SU-DHL-6 (cell line): ENCODE measurements at regions not wholly inside any gene's neighbourhood (a gene's known extent, or its start where the extent isn't known, plus 50 kb on each side); places are given as distances from the start of the nearest gene placed in this dataset.

ENCODE experiments used
- H2AFZ ChIP-seq: fragments of 200-600 bp; sonication (generic); 2 replicates; pipeline ENCODE4 v1.6.1; 2014; ENCODE audit warnings: low read depth, mild to moderate bottlenecking, moderate library complexity, mixed read lengths, antibody characterized with exemption, low read length; ENCODE audit not compliant: severe bottlenecking
- H3F3A ChIP-seq: fragments of 200-600 bp; shearing (Covaris generic); 2 replicates; pipeline ENCODE4 v1.6.0; 2016; ENCODE audit warnings: antibody characterized with exemption, mild to moderate bottlenecking; ENCODE audit not compliant: insufficient read depth
- H3K27ac ChIP-seq: fragments of 200-600 bp; sonication (generic); 2 replicates; pipeline ENCODE4 v1.5.1; 2016; ENCODE audit warnings: low read depth, mild to moderate bottlenecking, low read length, moderate library complexity, mixed read lengths
- H3K27me3 ChIP-seq: fragments of 200-600 bp; sonication (generic), shearing (Covaris generic); 2 replicates; pipeline ENCODE4 v1.6.0; 2014; ENCODE audit warnings: mild to moderate bottlenecking, low read length
- H3K36me3 ChIP-seq: fragments of 200-600 bp; sonication (generic); 2 replicates; pipeline ENCODE4 v1.6.1; 2014; ENCODE audit warnings: mild to moderate bottlenecking, low read length, mixed read lengths
- H3K4me2 ChIP-seq: fragments of 300-600, 200-600 bp; shearing (Covaris generic), sonication (generic); 2 replicates; pipeline ENCODE4 v1.6.0; 2014; ENCODE audit warnings: low read length, low read depth, mild to moderate bottlenecking; ENCODE audit not compliant: poor library complexity, severe bottlenecking
- H3K4me3 ChIP-seq: fragments of 200-600 bp; sonication (generic); 2 replicates; pipeline ENCODE4 v1.5.1; 2014; ENCODE audit warnings: antibody characterized with exemption, low read length, mild to moderate bottlenecking, mixed read lengths; ENCODE audit not compliant: insufficient read depth, poor library complexity, severe bottlenecking
- H3K79me2 ChIP-seq: fragments of 200-600 bp; sonication (generic); 2 replicates; pipeline ENCODE4 v1.6.1; 2014; ENCODE audit warnings: mild to moderate bottlenecking, low read length, moderate library complexity; ENCODE audit not compliant: insufficient read depth
- H3K9ac ChIP-seq: fragments of 200-600 bp; sonication (generic); 2 replicates; pipeline ENCODE4 v1.7.0; 2014; ENCODE audit warnings: mild to moderate bottlenecking, low read length
- H3K9me2 ChIP-seq: fragments of 200-600 bp; sonication (generic); replicated peaks from 2 replicates; pipeline ENCODE4 v1.6.1; 2014; ENCODE audit warnings: low read length; ENCODE audit not compliant: insufficient read depth
- H3K9me3 ChIP-seq: fragments of 200-600 bp; sonication (generic); 2 replicates; pipeline ENCODE4 v1.6.1; 2014; ENCODE audit warnings: low read length, mixed read lengths; ENCODE audit not compliant: insufficient read depth
- H4K20me1 ChIP-seq: fragments of 200-600 bp; sonication (generic); 2 replicates; pipeline ENCODE4 v1.6.1; 2014; ENCODE audit warnings: low read depth, mild to moderate bottlenecking, antibody characterized with exemption, low read length, moderate library complexity, mixed read lengths
- EZH2phosphoT487 ChIP-seq: fragments of 200-600 bp; sonication (generic), shearing (Covaris generic); conservative IDR thresholded peaks from 2 replicates; pipeline ENCODE4 v1.6.1; 2018; ENCODE audit warnings: mild to moderate bottlenecking, antibody characterized with exemption, low read length, moderate library complexity, mixed read lengths
- TF ChIP-seq, protein P1 (sequence below): fragments of 200-600 bp; sonication (generic); IDR thresholded peaks from one replicate; pipeline ENCODE4 v1.5.1; 2017; ENCODE audit warnings: antibody characterized with exemption, mild to moderate bottlenecking, low read length, moderate library complexity; ENCODE audit not compliant: insufficient read depth, poor library complexity, severe bottlenecking

DNA sequence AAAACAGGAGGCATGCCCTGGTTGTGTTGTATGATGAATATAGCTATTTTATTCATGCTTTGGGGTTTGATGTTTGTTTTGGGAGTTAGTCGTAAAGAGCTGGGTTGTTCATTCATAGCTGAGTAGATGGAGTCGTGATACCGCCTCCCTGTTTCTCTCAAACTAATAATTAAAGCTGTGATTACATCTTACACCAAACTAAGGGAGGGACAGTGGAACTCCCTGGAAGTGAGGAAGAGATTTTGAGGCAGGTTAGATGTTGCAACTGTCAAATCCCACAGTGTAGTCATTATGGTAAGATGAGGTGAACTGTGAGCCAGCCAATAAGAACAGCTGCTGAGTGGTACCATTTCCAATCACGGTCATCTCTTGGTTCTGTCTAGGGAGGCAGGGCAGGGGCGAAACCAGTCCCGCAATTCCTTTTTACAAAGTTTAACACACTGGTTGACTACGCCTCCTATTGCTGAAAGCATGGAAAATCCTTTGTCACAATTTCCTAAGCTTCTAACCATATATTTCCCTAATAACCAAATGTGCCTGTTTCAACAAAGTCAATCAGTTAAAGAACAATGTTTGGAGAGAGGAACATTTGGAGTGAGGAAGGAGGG is 207.6 kb upstream of the SERP2 start:
- Histone ChIP-seq H3K9me2 (no peaks in the 10 kb centered on the region), H3K4me2 (no peak overlapping the region), H3K27ac (no peak overlapping the region), H3K27me3 (no peaks in the 10 kb centered on the region), H3K79me2 (no peaks in the 10 kb centered on the region), H2AFZ (no peak overlapping the region), H3K9ac (no peak overlapping the region), H3K36me3 (no peaks in the 10 kb centered on the region), H3K9me3 (no peaks in the 10 kb centered on the region), H3K4me3 (no peak overlapping the region), H4K20me1 (no peaks in the 10 kb centered on the region), H3F3A (no peaks in the 10 kb centered on the region)
- TF ChIP-seq, protein P1, sequence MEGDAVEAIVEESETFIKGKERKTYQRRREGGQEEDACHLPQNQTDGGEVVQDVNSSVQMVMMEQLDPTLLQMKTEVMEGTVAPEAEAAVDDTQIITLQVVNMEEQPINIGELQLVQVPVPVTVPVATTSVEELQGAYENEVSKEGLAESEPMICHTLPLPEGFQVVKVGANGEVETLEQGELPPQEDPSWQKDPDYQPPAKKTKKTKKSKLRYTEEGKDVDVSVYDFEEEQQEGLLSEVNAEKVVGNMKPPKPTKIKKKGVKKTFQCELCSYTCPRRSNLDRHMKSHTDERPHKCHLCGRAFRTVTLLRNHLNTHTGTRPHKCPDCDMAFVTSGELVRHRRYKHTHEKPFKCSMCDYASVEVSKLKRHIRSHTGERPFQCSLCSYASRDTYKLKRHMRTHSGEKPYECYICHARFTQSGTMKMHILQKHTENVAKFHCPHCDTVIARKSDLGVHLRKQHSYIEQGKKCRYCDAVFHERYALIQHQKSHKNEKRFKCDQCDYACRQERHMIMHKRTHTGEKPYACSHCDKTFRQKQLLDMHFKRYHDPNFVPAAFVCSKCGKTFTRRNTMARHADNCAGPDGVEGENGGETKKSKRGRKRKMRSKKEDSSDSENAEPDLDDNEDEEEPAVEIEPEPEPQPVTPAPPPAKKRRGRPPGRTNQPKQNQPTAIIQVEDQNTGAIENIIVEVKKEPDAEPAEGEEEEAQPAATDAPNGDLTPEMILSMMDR = no peak
- TF ChIP-seq EZH2phosphoT487 = no peak

DNA sequence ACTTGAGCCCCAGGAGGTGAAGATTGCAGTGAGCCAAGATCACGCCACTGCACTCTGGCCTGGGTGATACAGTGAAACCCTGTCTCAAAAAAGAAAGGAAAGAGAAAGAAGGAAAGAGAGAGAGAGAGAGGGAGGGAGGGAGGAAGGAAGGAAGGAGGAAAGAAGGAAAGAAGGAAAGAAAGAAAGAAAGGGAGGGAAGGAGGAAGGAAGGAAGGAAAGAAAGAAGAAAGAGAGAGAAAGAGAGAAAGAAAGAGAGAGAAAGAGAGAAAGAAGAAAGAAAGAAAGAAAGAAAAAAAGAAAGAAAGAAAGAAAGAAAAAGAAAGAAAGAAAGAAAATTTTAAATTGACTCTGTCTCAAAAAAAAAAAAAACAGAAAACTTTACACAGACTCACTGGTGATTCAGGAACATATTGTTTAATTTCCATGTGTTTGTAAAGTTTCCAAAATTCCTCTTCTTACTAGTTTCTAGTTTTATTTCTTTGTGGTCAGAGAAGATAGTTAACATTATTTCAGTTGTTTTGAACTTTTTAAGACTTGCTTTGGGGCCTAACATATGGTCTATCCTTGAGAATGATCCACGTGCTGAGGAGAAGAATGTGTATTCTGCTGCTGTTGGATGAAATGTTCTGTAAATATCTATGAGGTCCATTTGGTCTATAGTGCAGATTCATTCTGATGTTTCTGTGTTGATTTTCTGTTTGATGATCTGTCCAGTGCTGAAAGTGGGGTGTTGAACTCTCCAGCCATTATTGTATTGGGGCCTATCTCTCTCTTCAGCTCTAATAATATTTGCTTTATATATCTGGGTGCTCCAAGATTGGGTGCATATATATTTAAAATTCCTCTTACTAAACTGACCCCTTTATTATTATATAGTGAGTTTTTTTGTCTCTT is 204.4 kb upstream of the SERP2 start:
- H3K9me2 ChIP-seq = no peaks in the 10 kb centered on the region
- no peaks in the 10 kb centered on the region for H3K27me3 ChIP-seq
- H3K9ac ChIP-seq = no peak overlapping the region
- no peak overlapping the region for H3K4me2 ChIP-seq
- H3K4me3 ChIP-seq = no peak overlapping the region
- H3K79me2 ChIP-seq = no peaks in the 10 kb centered on the region
- H3F3A ChIP-seq = no peaks in the 10 kb centered on the region
- no peak overlapping the region for H3K27ac ChIP-seq
- no peaks in the 10 kb centered on the region for H3K9me3 ChIP-seq
- H2AFZ ChIP-seq = no peak overlapping the region
- H3K36me3 ChIP-seq = no peaks in the 10 kb centered on the region
- no peak for TF ChIP-seq EZH2phosphoT487
- TF ChIP-seq, protein P1 = no peak
- H4K20me1 ChIP-seq = no peaks in the 10 kb centered on the region

- Histone ChIP-seq H3K4me2 (no peak overlapping the region), H2AFZ (no peak overlapping the region), H3K36me3 (no peaks in the 10 kb centered on the region), H3K9me3 (no peaks in the 10 kb centered on the region), H3K9me2 (no peaks in the 10 kb centered on the region), H3K4me3 (no peak overlapping the region), H3K79me2 (no peaks in the 10 kb centered on the region), H3K27me3 (no peaks in the 10 kb centered on the region), H4K20me1 (no peaks in the 10 kb centered on the region), H3K9ac (no peak overlapping the region), H3F3A (no peaks in the 10 kb centered on the region), H3K27ac (no peak overlapping the region)
- TF ChIP-seq, protein P1 = no peak
- TF ChIP-seq EZH2phosphoT487 = no peak
Measured at GRCh38 chr13:44170731-44171130, 202.9 kb upstream of the SERP2 start.
